A549 (cell line): ENCODE measurements at regions not wholly inside any gene's neighbourhood (a gene's known extent, or its start where the extent isn't known, plus 50 kb on each side); places are given as distances from the start of the nearest gene placed in this dataset.
A peak's percentile ranks its signal among the peaks of the same experiment; 100 is the strongest.

Experiments used
- ATAC-seq, 2 experiments: fragments of 200-7000 bp in 1 of 2; fragments of >200 bp in 1 of 2; cut with Nextera tagmentation in 1 of 2; cut with Tn5 transposase in 1 of 2; 3 replicates each; pipeline versions ENCODE4 v1.8.0 to v1.9.1; 2018 to 2020; ENCODE audit warnings: mild to moderate bottlenecking in 1 of 2, moderate library complexity in 1 of 2
- CTCF ChIA-PET: fragments of 300-600 bp; sonication (Branson Sonifier 250); formaldehyde crosslinking; extraction: SDS; loops from one replicate; lab custom pipeline; 2021; ENCODE audit warnings: antibody characterized with exemption, inconsistent platforms; lab: Yijun Ruan, JAX
- POLR2A ChIA-PET: fragments of 350-600 bp; formaldehyde crosslinking; extraction: SDS; loops from one replicate; lab custom pipeline; 2021; ENCODE audit warnings: antibody characterized with exemption, inconsistent platforms; lab: Yijun Ruan, JAX
- DNase-seq, 2 experiments: peaks; one replicate each; pipeline versions ENCODE4 v3.0.0 to v3.0.0-alpha.2; 2011 to 2016; ENCODE audit warnings: low read depth in 1 of 2, low spot score in 1 of 2
- FAIRE-seq: peaks from 2 replicates; lab custom pipeline; 2011; peaks lifted over from hg19 to GRCh38; lab: Jason Lieb, UNC
- H3K27ac ChIP-seq, 2 experiments: fragments of >200 bp; sonication (Bioruptor Twin); formaldehyde crosslinking; 3 replicates each; pipeline ENCODE4 v1.5.1; 2016 to 2017
- H3K4me1 ChIP-seq: fragments of >200 bp; sonication (Bioruptor Twin); formaldehyde crosslinking; 3 replicates; pipeline ENCODE4 v1.6.1; 2016
- H3K4me2 ChIP-seq: fragments of >200 bp; sonication (Bioruptor Twin); formaldehyde crosslinking; 3 replicates; pipeline ENCODE4 v1.6.1; 2016
- H3K4me3 ChIP-seq: fragments of >200 bp; sonication (Bioruptor Twin); formaldehyde crosslinking; 3 replicates; pipeline ENCODE4 v1.5.1; 2016
- H3K9me3 ChIP-seq: fragments of >200 bp; sonication (Bioruptor Twin); formaldehyde crosslinking; 3 replicates; pipeline ENCODE4 v1.6.1; 2016
- CHD2 ChIP-seq: fragments of 150-350 bp; IDR thresholded peaks from 2 replicates; pipeline ENCODE4 v1.6.1; 2014; ENCODE audit warnings: low read length; ENCODE audit not compliant: partially characterized antibody
- CTCF ChIP-seq: fragments of >200 bp; sonication (Bioruptor Twin); formaldehyde crosslinking; IDR thresholded peaks from 3 replicates; pipeline ENCODE4 v1.5.1; 2016
- ELK1 ChIP-seq: fragments of 150-350 bp; IDR thresholded peaks from 2 replicates; pipeline ENCODE4 v1.6.1; 2014; ENCODE audit warnings: low read depth, mild to moderate bottlenecking, low read length
- ESRRA ChIP-seq: fragments of 150-350 bp; IDR thresholded peaks from 2 replicates; pipeline ENCODE4 v1.6.1; 2014; ENCODE audit warnings: mild to moderate bottlenecking, low read length, borderline replicate concordance
- FOXS1 ChIP-seq: fragments of 250-450 bp; sonication (Bioruptor Pico); IDR thresholded peaks from 2 replicates; pipeline ENCODE4 v1.5.0; 2020; ENCODE audit warnings: mild to moderate bottlenecking, moderate library complexity
- GATA3 ChIP-seq: IDR thresholded peaks from 2 replicates; pipeline ENCODE4 v1.6.1; 2012; ENCODE audit warnings: borderline replicate concordance
- HDAC2 ChIP-seq: fragments of 200-600 bp; sonication (generic); IDR thresholded peaks from 2 replicates; pipeline ENCODE4 v1.6.1; 2016
- HMGXB4 ChIP-seq: fragments of 250-450 bp; sonication (Bioruptor Pico); IDR thresholded peaks from 2 replicates; pipeline ENCODE4 v1.5.0; 2021; ENCODE audit warnings: mild to moderate bottlenecking, moderate library complexity, borderline replicate concordance
- HOXA7 ChIP-seq: fragments of 250-450 bp; sonication (Bioruptor Pico); IDR thresholded peaks from 2 replicates; pipeline ENCODE4 v1.5.0; 2020; ENCODE audit warnings: mild to moderate bottlenecking, moderate library complexity
- JUN ChIP-seq, 2 experiments: fragments of >200 bp; sonication (Bioruptor Twin); formaldehyde crosslinking; IDR thresholded peaks; 2 replicates in 1 of 2; 3 replicates in 1 of 2; pipeline ENCODE4 v1.6.1; 2016 to 2017
- MAX ChIP-seq: IDR thresholded peaks from 2 replicates; pipeline ENCODE4 v1.6.1; 2012
- MYC ChIP-seq: IDR thresholded peaks from 2 replicates; pipeline ENCODE4 v1.6.1; 2012; ENCODE audit warnings: mild to moderate bottlenecking, inconsistent platforms, low read length, improper control_type of control experiment, borderline replicate concordance
- NR3C1 ChIP-seq: fragments of >200 bp; sonication (Bioruptor Twin); formaldehyde crosslinking; IDR thresholded peaks from 3 replicates; pipeline ENCODE4 v1.6.1; 2017
- PHF8 ChIP-seq: fragments of 200-600 bp; sonication (generic); IDR thresholded peaks from 2 replicates; pipeline ENCODE4 v1.6.1; 2016; ENCODE audit warnings: low read depth, mild to moderate bottlenecking, antibody characterized with exemption, moderate library complexity, borderline replicate concordance
- POLR2AphosphoS2 ChIP-seq: conservative IDR thresholded peaks from 2 replicates; pipeline ENCODE4 v1.6.1; 2012; ENCODE audit warnings: low read length, improper control_type of control experiment, inconsistent platforms
- RAD21 ChIP-seq, 2 experiments: fragments of >200 bp in 1 of 2; sonication (Bioruptor Twin) in 1 of 2; formaldehyde crosslinking in 1 of 2; IDR thresholded peaks in 1 of 2; conservative IDR thresholded peaks in 1 of 2; 2 replicates in 1 of 2; 3 replicates in 1 of 2; pipeline ENCODE4 v1.6.1; 2012 to 2018; ENCODE audit warnings: inconsistent platforms in 1 of 2
- RFX5 ChIP-seq: fragments of 450-650 bp; IDR thresholded peaks from 2 replicates; pipeline ENCODE4 v1.7.1; 2014; ENCODE audit warnings: antibody characterized with exemption, mild to moderate bottlenecking, moderate library complexity
- SMC3 ChIP-seq: fragments of >200 bp; sonication (Bioruptor Twin); formaldehyde crosslinking; IDR thresholded peaks from 3 replicates; pipeline ENCODE4 v1.6.1; 2018; ENCODE audit warnings: inconsistent platforms
- ZC3H11A ChIP-seq: fragments of 450-650 bp; IDR thresholded peaks from 2 replicates; pipeline ENCODE4 v1.6.1; 2014; ENCODE audit warnings: antibody characterized with exemption, mild to moderate bottlenecking
- ZNF302 ChIP-seq: fragments of 250-450 bp; sonication (Bioruptor Pico); IDR thresholded peaks from 2 replicates; pipeline ENCODE4 v1.9.0; 2021; ENCODE audit warnings: inconsistent platforms, mild to moderate bottlenecking, moderate library complexity
- WGBS: methylation state at CpG from one replicate; pipeline ENCODE4 v1.1.6; 2017; ENCODE audit errors: missing lambda C conversion rate; 5-methylcytosine and 5-hydroxymethylcytosine counted together
- TF ChIP-seq, protein P1 (sequence below): IDR thresholded peaks from 2 replicates; pipeline ENCODE4 v1.6.1; 2012
- TF ChIP-seq, protein P2 (sequence below): IDR thresholded peaks from 2 replicates; pipeline ENCODE4 v1.6.1; 2012; ENCODE audit warnings: low read depth, borderline replicate concordance

DNA sequence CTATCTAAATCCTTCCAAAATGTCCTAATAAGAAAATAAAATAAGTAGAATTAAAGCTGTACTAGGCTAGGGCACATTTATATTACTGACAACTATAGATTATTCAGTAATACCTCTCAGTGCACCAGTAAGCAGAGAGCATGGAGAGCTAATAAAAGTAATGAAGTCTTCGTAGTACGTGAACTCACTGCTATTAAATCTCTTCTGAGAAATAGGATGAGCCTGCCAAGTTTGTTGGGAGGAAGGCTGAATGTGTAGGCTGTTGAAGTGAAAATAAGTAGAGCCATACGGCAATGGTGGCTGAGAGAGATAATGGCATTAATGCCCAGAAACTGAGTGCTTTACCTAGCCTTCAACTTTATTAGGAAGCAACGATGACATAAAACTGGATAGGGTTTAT, 73.9 kb upstream of the NR5A2 start:
- Histone ChIP-seq H3K4me3 (no peak overlapping the region), H3K27ac (no peak overlapping the region), H3K4me1 (no peaks in the 10 kb centered on the region), H3K9me3 (0 out of 3 replicates have a peak, but pooled peaks cover 3% of the 10 kb centered on the region), H3K4me2 (no peak overlapping the region)
- no peak for ATAC-seq
- TF ChIP-seq, protein P1, sequence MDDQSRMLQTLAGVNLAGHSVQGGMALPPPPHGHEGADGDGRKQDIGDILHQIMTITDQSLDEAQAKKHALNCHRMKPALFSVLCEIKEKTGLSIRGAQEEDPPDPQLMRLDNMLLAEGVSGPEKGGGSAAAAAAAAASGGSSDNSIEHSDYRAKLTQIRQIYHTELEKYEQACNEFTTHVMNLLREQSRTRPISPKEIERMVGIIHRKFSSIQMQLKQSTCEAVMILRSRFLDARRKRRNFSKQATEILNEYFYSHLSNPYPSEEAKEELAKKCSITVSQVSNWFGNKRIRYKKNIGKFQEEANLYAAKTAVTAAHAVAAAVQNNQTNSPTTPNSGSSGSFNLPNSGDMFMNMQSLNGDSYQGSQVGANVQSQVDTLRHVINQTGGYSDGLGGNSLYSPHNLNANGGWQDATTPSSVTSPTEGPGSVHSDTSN = no peak
- no peak for TF ChIP-seq NR3C1
- no peak for TF ChIP-seq HOXA7 (CRISPR knock-in tag)
- TF ChIP-seq ZC3H11A = no peak
- no peak for TF ChIP-seq MYC
- TF ChIP-seq HMGXB4 = no peak
- no peak for TF ChIP-seq HDAC2
- TF ChIP-seq, protein P2, sequence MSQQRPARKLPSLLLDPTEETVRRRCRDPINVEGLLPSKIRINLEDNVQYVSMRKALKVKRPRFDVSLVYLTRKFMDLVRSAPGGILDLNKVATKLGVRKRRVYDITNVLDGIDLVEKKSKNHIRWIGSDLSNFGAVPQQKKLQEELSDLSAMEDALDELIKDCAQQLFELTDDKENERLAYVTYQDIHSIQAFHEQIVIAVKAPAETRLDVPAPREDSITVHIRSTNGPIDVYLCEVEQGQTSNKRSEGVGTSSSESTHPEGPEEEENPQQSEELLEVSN = no peak
- TF ChIP-seq FOXS1 = no peak
- TF ChIP-seq ESRRA = no peak
- TF ChIP-seq POLR2AphosphoS2 = no peak
- TF ChIP-seq ELK1 = no peak
- no peak for TF ChIP-seq RFX5
- TF ChIP-seq JUN (IDR thresholded peaks at IDR 0.05) = no peak
- TF ChIP-seq CHD2 = no peak
- no peak for TF ChIP-seq ZNF302 (CRISPR knock-in tag)
- no peak for TF ChIP-seq GATA3
- TF ChIP-seq MAX = no peak
- ChIA-PET POLR2A (no interaction called here), CTCF (interaction anchor here (0.6 to 0.9 kb wide), 5 partner anchors 9 to 1560 kb away, joined by 3 read pairs; no protein-coding TSS in a partner anchor)
- WGBS = 90% methylated on average over 4 of the region's 4 CpGs
- no peak for DNase-seq
- no peak for FAIRE-seq

GRCh38 chr1:199954699-199955098, 72.8 kb upstream of the NR5A2 start:
- ATAC-seq = peak; percentile 56 to 91; a peak in 3 of 6 replicates
- Histone ChIP-seq H3K4me1 (no peaks in the 10 kb centered on the region), H3K9me3 (0 out of 3 replicates have a peak, but pooled peaks cover 3% of the 10 kb centered on the region), H3K27ac (peak overlapping the region in 1 of 2 experiments; percentile 27; a peak in 1 of 6 replicates), H3K4me3 (no peak overlapping the region), H3K4me2 (no peak overlapping the region)
- FAIRE-seq = no peak
- WGBS = 72% methylated on average over 3 of the region's 3 CpGs
- DNase-seq = peak in 1 of 2 experiments; percentile 29
- POLR2A ChIA-PET = no interaction called here
- CTCF ChIA-PET = interaction anchor here (0.9 kb wide), 1 partner anchor 10 kb away, joined by 3 read pairs; no protein-coding TSS in a partner anchor
- no peak for TF ChIP-seq PHF8
- peak; percentile 39 to 59; a peak in 3 of 5 replicates for TF ChIP-seq RAD21 (conservative IDR thresholded peaks at IDR 0.05 in 1 of 2, IDR thresholded peaks at IDR 0.05 in 1 of 2)
- peak; percentile 46; the same call in 2 of the 3 replicates for TF ChIP-seq SMC3
- peak; percentile 34; the same call in 1 of the 3 replicates for TF ChIP-seq CTCF
